GM18907 (cell line): ENCODE measurements at regions not wholly inside any gene's neighbourhood (a gene's known extent, or its start where the extent isn't known, plus 50 kb on each side); places are given as distances from the start of the nearest gene placed in this dataset.
"Not testable (repeated sequence)": the region's sequence is repeated elsewhere in the genome, so short reads cannot be mapped to it uniquely, and the experiment has no call there.

Experiments
- ATAC-seq: cut with Tn5 transposase; IDR thresholded peaks from one replicate; pipeline ENCODE4 v1.9.1; 2021; ENCODE audit warnings: mild to moderate bottlenecking, moderate library complexity; ENCODE audit not compliant: unreplicated experiment

DNA sequence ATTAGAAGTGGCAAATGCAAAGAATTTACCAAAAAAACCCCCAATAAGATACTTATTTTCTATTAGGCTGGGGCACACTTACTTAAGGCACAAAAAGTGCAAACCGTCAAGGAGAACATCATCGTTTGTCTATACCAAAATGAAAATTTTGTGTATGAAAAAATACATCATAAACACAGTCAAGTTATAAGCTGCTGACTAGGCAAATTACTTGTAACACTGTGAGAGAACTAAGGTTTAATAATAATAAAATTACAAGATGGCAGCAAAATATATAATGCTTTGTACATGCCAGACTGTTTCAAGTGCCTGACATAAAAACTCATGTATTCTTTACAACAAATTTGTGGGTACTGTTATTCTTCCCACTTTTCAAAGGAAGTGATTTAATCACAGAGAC lies 297.2 kb upstream of the CRBN start:
- no peak for ATAC-seq

DNA sequence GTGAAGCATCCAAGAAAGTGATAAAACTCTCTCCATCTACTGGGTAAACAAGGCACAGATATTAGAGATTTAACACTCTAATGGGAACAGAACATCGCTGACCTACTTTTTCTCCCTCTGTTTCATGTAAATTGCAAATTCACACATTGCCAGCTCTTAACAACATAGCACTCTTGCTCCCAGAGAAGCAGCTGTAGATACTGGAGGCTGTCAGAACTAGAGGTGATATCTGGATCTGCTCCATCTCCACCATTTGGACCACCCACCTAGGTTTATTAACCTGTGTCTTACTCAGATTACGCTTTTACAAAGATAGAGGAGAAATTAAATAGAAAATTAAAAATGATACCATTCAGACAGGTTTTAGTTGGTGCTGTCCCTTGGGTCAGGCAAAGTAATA lies 289.1 kb upstream of the CRBN start:
- ATAC-seq, result no peak

DNA sequence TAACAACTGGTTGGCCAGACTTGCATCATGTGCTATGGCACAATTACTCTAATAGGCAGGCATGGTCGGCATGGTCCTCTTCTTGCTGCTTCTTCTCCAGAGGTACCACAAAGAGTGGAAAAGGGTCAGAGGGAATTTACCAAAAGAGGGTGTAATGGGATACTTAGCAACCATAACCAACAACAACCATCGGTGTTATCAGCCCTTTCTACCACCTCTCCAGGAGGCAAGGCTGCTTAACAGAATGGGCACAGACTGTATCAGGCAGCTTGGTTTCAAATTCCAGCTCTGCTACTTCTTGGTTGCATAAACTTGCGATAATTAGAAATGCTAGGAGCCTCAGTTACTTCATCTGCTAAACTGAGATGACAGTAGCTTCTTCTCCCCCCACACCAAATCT lies 284.6 kb upstream of the CRBN start:
- ATAC-seq, result no peak

DNA sequence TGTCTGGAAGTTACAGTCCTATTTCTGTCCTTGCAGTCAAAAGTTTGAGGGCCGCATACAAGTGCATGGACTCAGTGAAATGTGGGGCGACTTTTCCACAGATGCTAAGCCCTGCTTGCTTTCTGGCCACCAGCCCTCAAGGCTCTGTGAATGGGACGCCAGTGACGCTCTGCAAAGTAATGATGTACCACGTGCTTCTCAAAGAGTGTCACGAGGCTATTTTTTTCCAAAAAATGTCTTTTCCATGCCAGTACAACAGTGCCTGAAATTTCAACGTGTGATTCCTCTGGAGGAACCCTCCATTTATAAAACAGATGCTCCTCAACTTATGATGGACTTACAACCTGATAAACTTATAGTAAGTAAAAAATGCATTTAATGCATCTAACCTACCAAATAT lies 281.8 kb upstream of the CRBN start:
- ATAC-seq, result no peak

DNA sequence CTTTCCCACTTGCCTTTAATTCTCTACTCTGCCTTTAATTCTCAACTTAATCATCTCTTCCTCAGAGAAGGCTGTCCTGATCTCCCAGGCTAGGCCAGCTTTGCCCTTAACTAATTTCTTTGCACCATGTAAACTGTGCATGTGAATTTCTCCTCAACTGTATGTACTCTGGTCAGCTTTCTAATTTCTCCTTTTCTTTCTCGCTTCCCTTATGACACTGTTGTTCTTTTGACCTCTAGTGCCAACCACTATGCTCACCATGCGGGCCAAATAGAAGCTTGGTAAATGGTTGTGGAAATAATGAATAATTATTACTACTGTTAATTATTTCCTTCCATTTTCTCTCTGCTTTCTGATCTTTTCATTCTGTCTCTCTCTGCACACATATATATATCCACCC lies 269.0 kb upstream of the CRBN start:
- ATAC-seq, result peak; percentile 55

DNA sequence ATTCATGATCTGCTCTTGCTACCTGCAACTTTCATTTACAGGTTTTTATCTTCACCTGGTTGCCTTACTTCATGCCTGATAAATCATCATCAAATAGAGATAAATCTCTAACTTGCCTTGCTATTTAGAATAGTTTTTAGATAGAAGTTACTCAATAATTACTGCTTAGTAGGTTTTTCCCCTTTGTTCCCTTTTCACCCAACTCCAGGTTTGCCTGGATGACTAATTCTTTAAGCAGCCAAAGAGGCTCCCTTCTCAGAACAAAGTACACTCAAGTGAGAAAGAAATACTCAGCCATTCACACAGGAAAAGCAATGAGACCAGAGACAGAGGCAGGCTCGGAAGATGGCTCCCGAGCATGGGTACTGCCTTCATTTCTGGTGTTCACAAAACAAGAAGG lies 268.1 kb upstream of the CRBN start:
- ATAC-seq, result no peak

DNA sequence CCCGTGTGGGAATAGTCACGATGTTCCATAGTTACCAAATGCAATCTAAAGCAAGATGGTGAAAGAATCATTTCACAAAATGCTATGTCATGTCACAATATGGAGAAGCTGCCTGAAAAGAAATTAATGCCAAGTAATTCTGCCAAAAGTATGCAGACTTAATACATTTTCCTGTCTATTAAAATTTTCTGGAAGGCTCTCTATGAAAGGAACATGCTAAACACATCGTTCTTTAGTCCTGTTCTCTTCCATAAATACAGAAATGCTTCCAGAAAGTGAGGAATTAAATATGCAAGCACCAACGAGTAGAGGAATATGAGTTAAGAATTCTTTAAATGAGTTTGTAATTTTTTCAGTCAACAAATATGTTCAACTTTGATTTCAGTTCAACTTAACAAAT lies 266.8 kb upstream of the CRBN start:
- no peak for ATAC-seq

DNA sequence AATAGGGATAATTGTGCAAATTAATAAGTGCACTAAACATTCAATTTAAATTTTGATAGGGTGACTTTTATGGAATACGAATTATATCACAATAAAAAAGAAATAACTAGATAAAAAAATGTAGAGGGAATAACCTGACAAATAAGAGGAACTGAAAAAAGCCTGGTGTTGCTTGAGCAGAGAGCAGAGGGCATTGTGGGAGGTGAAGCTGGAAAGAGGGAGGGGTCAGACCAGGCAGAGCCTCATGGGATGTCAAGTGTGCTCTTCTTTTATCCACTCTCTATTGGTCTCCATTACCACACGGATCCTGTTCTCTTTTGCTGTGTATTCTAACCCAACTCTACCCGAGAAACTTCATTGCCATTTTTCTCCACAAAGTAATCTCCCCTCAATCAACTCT lies 264.0 kb upstream of the CRBN start:
- ATAC-seq, result no peak

DNA sequence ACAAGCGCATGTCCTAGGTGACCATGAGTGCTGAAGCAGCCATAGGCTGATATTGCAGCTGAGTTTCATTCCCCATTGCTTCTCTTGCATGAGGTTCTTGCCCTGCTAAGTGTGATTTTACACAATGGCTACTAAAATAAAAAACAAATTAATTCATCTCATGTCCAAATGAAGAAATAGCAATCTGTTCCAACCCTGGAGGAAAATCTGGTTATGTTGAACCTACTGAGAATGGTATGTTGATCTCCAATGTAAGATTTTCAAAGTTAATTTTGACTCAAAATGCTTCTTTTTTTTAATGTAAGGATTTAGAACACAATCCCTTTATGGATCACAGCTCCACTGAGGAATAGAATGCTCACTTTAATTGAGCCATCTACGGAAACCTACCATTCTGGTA lies 254.2 kb upstream of the CRBN start:
- no peak for ATAC-seq

DNA sequence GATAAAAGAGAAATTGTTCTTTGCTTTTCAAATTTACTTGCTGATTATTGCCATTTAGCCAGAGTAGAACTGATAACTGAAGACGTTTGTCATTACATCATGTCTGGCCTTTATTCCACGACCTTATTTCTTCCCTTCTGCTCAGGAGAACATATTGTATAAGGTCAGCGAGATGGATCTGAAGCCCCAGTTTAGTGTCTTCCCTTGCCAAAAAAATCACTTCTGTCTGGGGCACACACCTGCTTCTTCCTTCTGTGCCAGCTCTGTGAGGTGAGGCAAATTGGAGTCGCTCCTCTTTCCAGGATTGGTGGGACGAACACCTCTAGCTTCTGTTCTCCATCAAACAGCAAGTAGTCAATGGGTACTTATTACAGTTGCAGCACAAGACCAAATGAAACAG lies 250.3 kb upstream of the CRBN start:
- no peak for ATAC-seq

DNA sequence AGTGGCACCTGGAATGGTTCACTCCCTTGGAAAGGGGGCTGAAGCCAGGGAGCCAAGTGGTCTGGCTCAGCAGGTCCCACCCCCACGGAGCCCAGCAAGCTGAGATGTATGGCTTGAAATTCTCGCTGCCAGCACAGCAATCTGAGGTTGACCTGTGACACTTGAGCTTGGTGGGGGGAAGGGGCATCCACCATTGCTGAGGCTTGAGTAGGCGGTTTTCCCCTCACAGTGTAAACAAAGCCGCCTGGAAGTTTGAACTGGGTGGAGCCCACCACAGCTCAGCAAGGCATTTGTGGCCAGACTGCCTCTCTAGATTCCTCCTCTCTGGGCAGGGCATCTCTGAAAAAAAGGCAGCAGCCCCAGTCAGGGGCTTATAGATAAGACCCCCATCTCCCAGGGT lies 228.2 kb upstream of the CRBN start:
- ATAC-seq, result not testable (repeated sequence)

DNA sequence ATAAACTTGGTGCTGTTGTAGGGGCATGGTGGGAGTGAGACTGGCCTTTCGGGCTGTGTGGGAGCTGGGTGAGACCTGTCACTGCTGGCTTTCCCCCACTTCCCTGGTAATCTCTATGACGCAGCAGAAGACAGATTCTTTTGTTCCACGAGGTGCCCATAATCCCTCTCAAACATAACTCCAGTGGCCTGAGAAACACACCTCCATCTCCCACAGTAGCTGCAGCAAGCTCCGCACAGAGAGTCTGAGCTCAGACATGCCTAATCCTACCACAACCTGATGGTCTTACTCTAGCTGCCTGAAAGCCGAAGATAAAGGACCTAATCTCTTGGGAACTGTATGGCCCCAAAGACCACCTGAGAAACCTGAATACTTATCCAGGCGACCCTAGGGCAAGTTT lies 225.6 kb upstream of the CRBN start:
- ATAC-seq, result no peak

DNA sequence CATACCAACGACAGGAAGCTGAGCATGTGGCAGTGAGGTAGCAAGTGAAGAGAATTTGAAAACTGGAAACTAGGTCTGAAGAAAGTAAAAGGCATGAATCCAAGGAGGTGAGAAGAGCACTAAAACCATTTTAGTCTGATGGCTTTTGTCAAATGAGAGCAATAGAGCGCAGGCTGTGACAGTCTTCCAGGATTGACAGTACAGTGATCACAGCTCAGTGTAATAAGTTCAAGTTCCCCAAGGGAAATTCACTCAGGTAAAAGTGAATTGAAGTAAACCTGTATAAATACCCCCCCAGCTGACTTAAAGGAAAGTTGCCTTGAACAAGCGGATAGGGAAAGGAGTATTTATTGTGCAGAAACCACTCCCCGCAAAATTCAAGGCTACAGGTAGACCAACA lies 224.2 kb upstream of the CRBN start:
- no peak for ATAC-seq

DNA sequence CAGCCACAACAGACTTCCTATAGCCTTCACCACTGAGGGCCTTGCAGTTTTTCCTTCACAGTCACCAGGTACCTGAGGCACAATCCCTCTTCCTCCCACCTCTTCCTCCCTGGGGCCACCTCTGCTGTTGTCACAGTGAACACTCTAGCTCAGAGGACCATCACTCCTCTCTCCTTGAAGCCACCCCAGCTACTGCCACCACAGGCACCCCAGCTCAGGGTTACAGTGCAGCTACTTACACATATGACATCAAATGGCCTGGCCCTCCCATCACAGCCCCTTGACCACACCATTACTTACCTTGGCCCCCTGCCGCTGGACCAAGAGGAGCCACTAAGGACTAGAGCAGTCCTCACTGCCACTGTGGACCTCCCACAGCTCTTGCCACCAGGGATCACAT lies 213.5 kb upstream of the CRBN start:
- no peak for ATAC-seq

DNA sequence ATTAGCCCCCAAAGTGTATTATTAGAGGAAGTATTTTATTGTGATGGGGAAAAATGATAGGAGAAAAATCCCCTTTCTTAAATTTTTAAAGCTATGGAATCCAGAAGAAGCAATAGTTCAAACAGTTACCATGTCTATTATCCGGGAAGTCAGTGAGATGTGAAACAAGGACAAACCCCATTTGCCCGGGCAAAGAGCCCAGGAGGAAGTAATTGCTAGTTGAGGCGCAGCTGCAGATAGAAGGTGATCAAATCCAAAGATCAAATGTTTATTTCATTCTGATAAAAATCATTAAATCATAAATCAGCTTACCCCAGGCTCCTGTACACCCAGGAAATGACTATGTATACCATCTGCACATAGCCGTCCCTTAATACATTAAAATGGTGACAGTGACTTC lies 204.0 kb upstream of the CRBN start:
- no peak for ATAC-seq

DNA sequence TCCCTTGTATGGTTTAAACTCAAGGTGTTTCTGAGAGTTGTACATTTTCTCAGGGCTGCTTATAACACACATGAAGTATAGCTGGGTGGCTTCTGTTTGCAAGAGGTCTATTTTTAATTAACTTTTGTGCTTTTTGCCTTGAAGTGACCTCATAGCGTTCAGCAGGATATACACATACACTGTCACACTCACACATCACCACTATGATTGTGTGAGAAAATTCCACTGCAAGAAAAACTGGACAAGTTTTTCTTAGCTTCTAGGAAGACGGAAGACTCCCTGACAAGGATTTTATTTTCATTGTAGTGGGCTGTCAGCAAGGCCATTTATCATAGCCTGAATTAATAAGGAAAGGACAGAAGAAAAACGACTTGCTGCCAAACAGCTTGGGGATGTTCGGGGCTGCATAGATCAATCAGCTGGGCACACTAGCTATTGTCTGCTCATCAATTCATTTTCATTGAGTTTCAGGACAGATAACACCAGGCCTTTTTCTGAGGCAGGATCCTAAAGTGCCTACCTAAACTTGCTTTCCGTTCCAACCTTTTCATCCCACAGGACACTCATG lies 192.8 kb upstream of the CRBN start:
- no peak for ATAC-seq

DNA sequence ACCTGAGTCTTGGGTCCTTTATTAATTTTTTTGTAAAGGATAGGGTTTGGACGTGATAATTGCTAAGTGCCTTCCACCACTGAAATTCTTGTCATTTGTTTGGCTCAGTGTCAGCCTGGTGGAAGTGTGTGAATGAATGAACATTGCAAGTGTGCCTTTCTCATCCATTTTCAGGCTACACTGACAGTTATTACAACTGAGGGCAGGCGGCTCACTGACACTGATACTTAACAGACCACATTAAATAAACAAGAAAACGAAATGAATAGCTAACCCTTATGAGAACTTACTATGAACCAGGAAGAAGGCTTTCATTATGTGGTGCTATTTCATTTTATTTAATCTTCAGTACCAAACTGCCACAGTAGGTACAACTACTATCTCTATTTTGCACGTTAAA lies 188.8 kb upstream of the CRBN start:
- no peak for ATAC-seq

DNA sequence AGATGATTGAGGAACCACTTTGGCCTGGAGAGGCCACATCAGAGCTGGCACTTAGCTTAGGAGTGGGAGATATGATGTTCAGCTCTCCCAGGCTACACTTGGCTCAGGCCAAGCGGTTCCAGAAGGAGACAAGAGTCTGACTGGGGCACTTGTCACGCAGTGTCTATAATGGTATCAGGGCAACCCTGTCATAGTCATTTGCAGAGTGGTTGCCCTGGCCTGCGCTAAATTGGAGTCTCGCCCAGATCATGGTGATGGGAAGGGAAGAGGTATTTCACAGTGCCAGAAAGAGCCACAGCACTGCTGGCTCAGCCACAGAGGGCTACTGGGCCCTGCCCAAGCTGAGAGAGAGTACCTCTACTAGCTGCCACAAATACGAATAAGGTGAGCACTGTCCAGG lies 186.9 kb upstream of the CRBN start:
- no peak for ATAC-seq

DNA sequence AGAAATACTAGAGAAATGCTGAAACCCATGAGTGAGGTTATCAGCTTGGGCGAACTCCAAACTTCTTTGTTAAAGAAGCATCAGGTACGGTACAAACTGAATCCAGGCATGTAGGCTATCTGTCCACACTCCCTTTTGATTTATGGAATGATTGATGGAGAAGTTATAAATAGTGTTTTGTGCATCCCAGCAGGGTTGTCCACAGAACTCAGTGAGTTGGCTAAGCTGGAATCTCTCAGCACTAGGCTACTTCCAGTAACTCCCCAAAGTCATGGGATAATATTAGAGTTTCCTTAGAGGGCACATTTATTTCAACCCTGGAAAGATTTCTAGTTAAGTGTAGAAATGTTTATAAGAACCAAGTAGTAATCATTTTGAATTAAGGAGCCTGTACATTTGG lies 186.2 kb upstream of the CRBN start:
- ATAC-seq, result no peak

DNA sequence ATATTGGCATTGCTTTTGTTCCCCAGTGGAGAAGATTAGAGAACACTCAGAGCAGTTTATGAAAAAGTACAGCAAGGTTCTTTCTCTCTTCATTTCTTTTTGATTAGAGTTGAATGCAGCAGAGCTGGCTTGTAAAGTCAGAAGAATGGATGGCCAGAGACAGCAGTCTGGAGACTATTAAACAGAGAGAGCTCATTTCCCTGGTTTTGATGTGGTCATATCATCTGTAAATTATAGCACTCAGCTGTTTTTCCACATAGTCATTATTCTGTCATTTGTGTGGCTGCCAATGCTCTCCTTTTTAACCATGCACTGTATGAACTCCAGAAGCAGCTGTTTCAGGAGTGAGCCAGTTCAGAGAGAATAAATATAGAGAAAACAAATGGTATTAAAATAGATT lies 177.4 kb upstream of the CRBN start:
- ATAC-seq, result no peak

DNA sequence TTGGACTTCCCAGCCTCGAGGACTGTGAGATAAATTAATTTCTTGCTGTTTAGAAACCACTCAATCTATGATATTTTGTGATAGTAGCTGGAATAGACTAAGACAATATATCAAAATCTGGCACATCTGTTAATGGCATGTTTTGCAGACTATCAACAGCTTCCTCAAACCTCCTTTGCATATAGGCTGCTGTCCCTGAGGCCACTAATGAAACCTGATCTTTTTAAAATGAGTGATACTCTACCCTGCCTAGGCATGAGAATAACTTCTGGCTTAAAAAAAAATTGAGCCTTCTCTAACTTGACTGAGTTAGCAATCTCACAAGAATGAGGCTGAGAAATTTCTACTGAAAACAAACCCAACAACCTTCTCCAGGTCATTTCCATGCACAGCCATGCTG lies 176.0 kb upstream of the CRBN start:
- no peak for ATAC-seq

DNA sequence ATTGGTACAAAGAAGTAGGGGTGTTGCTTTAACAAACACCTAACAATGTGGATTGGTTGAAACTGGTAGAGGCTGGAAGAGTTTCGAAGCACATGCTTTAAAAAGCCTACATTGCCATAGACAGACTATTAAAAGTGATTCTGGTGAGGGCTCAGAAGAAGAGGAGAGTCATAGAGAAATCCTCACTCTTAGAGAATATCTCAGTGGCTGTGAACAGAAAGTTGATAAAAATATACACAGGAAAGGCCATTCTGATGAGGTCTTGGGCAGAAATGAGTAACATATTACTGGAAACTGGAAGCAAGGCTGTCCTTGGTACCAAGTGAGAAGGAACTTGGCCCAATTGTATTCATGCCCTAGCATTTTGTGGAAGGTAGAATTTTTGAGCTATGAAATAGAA lies 173.7 kb upstream of the CRBN start:
- ATAC-seq, result peak; percentile 76

DNA sequence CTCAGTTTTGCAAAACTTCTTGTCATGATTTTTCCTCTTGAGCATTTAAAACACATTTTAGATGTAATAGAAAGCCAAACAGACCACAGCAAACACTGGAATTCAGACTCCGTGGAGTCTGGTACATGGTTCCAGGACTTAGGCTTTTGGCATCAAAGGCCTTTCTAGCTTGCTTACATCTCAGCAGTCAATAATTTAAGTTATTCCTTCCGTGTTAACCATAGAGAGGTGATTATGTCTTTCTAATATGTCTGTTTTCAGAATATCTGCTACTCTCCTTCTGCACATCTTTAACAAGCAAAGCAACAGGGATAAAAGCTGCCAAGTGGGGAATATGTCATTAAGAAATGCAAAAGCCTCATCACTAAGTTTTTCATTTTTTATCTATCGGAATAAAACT lies 171.7 kb upstream of the CRBN start:
- no peak for ATAC-seq

DNA sequence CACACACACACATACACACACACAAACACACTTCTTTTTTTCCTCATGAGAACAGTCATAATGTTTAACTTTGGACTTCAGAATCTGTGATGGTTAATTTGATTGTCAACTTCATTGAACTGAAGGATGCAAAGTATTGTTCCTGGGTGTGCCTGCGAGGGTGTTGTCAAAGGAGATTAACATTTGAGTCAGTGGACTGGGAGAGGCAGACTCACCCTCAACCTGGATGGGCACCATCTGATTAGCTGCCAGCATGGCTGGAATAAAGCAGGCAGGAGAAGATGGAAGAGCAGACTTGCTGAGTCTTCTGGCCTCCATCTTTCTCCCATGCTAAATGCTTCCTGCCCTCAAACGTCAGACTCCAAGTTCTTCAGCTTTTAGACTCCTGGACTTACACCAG lies 167.6 kb upstream of the CRBN start:
- ATAC-seq, result not testable (repeated sequence)
